HG02938 (cell line): ENCODE measurements at regions not wholly inside any gene's neighbourhood (a gene's known extent, or its start where the extent isn't known, plus 50 kb on each side); places are given as distances from the start of the nearest gene placed in this dataset.
A peak's percentile ranks its signal among the peaks of the same experiment; 100 is the strongest.

Experiments
- ATAC-seq: cut with Tn5 transposase; IDR thresholded peaks from one replicate; pipeline ENCODE4 v1.9.1; 2021; ENCODE audit warnings: mild to moderate bottlenecking, moderate library complexity; ENCODE audit not compliant: unreplicated experiment

DNA sequence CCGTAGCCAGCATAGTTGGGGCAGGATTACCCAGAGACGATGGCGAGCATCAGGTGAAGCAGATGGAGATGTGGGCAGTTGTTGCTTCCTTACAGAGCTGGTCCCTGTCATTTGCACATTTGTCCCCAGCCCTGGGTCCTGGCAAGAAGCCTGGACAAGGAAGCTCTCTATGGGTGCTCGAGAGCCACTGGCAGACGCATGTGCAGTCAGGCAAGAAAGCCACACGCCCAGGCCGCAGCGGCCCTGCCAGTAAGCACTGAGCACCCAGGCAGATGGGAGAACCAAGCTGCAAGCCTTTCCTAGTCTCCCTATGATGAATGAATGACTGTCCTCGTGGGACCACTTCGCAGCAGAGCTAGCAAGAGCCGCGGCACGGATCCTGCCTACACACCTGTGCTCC, 182.8 kb downstream of the FOXO1 start:
- no peak for ATAC-seq

- no peak for ATAC-seq
Observed at GRCh38 chr13:40484101-40484800, 182.2 kb downstream of the FOXO1 start.

GRCh38 chr13:40484974-40485373, 181.5 kb downstream of the FOXO1 start:
- ATAC-seq = no peak

DNA sequence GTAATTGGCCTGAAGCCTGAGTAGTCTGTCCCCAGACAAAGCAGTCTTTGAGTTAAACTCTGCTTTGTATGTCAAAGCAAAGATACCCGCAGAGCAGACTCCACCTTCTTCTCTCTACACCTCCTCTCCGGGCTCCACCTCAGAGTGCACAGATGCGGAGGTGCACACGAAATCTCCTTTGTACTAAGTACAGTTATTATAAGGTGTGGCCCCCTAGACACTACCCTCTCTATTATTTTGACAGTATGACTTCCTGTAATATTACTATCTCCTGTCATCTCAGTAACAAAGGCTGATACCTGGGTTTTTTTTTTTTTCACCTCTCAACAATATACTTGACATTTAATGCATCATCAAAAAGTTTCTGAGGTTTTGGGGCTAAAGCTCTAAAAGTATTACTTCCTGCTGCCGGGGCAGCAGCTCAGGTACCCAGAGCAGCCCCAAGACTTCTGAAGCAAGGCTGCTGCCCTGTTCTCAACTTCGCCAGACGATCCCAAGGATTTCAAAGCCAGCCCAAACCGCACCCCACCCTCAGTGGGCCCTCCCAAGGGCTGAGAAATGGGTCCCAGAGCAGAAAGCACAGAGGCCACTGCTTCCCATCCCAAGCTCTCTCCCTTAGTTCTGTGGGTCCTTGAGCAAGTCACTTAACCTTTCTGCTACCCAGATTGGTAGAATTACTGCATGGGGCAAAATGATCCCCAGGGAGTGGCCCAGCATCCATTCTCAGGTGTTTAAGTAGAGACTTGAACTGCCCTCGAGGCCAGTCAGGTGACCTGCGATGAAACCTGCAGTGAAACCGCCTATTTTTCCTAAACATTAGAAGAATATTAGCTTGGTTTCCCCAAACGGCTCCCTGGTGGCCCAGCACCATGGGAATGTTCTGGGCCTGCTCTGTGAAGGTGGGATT, 180.6 kb downstream of the FOXO1 start:
- peak; percentile 57 for ATAC-seq

DNA sequence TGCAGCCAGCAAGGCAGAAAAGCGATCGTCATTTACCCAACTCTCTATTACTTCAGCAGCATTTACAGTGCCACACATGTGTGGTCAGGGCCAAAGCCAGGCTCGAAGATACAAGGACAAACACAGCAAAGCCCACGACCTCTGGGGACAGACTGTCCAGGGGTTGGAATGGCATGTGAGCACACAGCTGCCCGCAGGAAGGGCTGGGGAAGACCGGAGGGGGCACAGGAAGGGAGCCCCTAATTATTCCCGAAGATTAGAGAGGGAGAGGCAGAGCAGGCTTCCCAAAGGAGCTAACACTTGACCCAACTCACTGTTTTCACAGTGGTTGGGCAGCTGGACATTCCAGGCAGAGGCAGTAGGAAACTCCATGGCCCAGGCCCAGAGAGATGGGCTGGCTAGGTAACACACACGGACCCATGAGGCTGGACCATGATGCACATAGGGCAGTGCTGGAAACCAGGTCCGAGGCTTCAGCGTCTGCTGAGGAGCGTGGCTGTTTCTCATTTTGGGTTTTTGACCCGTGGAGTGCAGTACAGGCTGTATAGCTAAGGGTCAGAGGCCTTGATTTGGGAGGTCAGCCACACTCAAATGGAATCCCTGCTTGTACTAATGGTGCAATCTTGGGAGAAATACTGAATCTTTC, 179.8 kb downstream of the FOXO1 start:
- no peak for ATAC-seq

- ATAC-seq = no peak
Observed at GRCh38 chr13:40488869-40489391, 177.5 kb downstream of the FOXO1 start.

DNA sequence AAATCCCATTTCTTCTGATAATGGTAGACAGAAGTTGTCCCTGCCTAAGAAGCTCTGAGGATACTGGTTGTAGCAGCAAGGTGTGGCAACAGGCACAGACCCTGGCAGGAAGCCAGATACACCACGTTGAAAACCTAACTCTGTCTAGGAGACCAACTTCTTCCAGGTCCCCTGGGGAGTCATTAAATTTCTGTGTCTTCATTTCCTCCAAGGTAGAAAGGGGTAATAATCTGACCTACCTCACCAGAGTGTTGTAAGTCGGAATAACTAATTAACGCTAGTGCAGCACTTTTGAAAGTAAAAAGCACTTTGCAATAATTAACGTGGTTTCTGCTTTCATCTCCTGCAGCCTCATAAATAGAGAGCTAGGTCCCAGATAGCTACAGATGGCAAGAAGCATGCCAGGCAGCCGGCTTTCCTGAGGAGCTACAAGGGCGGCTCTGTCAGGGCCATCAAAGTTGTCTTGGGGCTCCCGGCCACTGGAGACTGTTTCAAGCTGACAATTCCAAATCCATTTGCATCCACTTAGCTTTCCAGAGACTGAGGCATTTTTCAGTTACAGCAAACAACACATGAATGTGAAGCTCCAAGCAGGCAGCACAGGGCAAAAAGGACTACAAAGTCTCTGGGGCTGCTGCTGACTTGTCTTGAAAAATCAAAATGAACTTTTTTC, 176.2 kb downstream of the FOXO1 start:
- ATAC-seq = no peak

DNA sequence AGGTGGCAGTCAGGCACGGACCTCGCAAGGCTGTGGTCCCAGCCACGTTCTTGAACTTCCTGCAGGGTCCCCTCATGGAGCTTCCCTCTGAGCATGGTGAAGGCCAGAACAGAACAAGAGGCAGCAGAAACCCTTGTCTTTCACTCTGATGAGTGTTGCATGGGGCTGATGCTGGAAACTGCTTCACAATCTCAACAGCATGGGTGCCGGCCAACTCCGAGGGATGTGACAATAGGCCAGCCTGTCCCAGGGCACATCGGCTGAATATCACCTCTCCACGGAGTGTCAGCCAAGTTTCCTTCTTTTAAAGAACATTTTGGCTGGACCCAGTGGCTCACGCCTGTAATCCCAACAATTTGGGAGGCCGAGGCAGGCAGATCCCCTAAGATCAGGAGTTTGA, 173.9 kb downstream of the FOXO1 start:
- no peak for ATAC-seq

- no peak for ATAC-seq
Observed at GRCh38 chr13:40494513-40494912, 171.9 kb downstream of the FOXO1 start.

GRCh38 chr13:40494946-40495620, 171.4 kb downstream of the FOXO1 start:
- no peak for ATAC-seq

DNA sequence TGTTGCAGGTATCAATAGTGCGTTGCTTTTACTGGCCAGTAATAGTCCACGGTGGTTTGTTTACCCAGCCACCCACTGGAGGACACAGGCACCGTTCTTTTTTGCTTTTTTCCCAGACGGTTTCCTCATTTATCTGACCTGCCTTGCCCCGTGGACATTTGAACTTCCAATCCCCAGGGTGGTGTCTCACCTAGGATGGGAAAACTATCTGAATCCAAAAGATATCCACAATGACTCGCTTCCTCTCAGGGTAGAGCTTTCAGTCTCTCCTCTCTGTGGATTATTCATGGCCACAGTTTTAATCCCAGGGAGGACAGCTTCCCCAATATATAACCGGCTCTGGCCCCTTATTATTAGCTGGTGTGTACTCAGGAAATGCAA, 170.8 kb downstream of the FOXO1 start:
- no peak for ATAC-seq

DNA sequence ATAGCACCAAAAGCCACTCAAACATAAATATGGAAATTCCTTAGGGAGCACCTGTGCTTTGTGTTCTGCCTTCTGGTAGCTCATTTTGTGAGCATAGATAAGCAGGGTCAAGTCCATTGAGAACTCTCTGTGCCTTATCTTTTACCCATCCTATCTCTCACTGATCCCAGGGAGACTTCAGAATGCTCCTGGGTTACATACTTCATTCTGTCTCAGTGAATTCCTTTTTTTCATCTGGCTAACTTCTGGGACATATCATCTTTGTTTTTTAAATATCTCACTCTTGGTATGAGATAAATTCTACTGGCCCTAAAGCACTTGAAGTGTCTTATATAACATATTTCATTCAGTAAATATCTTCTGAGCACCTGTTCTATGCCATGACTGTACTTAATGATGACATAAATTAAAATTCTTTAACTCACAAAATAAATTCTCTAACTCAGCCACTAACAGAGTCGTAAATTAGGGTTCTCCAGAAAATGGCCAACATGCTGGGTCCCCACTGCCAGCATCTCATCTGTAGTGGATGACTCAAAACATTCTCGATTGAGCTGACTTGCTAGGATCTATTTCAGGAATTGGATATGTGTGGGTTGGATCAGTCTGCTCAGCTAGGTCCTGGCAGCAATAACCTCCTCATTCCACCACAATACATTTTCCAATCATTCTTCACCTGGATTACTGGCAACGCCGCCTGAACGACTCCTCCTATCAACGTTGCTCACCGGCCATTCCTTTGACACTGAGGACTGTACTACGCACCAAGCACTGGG, 170.2 kb downstream of the FOXO1 start:
- no peak for ATAC-seq

DNA sequence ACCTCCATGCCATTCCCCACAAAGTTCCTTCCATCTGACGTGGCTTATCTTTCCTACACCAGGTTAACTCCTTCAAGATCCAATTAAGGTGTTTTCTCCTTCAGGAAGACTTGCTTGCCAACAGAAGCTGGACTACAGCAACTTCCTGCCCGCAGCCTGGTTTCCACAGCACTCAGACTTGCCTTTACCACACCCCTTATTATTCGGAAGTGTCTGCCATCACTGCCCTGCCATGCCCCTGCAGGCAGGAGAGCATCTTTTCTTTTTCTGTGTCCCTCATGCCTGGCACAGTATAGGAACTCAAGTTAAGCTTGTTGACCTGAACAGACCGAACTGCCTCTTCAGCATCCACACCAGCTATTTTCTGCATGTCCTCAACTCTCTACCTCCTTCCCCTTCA, 168.0 kb downstream of the FOXO1 start:
- no peak for ATAC-seq

DNA sequence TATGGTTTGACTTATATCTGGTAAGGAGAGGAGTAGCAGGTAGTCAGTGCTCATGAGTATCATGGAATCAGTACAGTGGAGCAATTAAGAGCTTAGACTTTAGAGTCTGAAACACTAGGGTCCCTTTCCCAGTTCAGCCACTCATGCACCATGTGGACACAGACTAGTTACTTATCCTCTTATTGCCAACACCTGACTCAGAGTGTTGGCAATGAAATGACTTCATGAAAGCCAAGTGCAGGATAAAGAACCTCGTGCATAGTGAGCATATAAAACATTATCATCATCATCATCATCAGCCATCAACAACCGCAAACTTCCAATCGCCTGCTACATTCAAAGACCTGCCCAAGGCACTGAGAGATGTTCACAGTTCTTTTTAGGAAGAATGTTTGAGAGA, 164.2 kb downstream of the FOXO1 start:
- no peak for ATAC-seq

DNA sequence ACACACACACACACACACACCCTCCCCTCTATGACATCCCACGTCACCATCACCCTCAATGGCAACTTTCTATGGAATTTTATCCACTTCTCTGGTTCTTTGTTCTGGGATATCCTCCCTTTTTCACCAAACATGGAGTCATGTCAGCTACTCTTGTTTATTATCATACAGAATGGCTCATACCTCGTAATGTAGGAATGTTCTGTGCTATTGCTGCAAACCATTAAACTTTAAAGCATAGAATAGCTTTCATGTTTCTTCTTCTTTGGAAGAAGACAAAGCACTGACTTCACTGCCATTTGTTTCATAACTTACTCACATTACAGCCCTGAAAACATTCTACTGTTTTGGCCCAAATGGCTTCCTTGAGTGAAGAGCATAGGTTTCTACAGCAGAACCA, 163.4 kb downstream of the FOXO1 start:
- no peak for ATAC-seq

- no peak for ATAC-seq
Observed at GRCh38 chr13:40503966-40504591, 162.4 kb downstream of the FOXO1 start.

DNA sequence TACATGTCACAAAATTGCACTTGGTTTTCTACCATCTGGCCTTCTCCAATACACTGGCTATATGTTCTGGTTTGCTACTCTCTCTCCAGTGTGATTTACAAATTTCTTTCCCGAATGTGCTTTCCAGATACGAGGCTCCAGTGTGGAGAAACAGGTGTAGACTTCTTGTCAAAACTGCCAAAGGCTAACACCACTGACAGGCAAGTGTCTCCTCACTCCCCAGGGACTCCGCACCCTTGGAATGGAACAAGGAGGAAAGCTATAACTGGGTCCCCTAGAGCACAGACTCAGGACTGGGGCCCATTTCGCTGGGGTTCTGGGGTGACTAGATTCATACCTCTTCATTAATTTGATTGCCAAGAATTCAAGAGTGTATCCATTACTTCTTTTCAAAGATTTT, 161.8 kb downstream of the FOXO1 start:
- ATAC-seq = no peak

GRCh38 chr13:40505196-40505595, 161.2 kb downstream of the FOXO1 start:
- ATAC-seq = no peak
